HG02610 (cell line): ENCODE measurements at regions not wholly inside any gene's neighbourhood (a gene's known extent, or its start where the extent isn't known, plus 50 kb on each side); places are given as distances from the start of the nearest gene placed in this dataset.

Experiments used
- ATAC-seq: cut with Tn5 transposase; IDR thresholded peaks from one replicate; pipeline ENCODE4 v1.9.1; 2021; ENCODE audit warnings: mild to moderate bottlenecking, moderate library complexity; ENCODE audit not compliant: unreplicated experiment

DNA sequence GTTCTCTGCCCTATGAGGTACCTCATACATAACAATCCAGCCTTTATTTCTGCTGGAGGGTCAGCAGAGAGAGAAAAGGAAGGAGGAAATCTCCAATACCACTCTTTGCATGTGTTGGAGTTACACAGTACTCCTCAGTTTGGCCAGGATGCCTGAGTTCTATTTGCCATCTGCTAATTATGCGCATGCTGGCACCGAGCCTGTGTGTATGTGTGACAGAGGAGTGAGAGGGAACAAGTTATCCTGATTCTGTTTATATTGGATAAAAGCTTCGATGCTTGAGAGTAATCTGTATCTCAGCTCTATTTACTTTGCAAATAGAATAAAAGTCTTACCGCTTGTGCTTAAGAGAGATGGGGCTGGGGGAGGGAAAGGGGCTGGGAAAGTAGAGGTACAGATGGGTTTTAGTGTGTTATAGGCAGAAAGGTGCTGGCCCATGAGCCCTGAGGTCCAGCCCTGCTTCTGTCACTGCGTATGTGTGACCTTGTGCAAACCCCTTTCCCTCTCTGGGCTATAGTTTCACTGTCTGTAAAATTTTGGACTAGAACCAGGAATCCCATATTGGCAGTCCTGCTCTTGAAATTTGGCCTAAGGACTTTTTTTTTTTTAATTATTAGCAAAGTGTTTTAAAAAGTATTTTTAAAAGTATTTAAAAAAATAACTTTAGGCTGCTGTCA lies 54.5 kb upstream of the PLXNA2 start:
- no peak for ATAC-seq

DNA sequence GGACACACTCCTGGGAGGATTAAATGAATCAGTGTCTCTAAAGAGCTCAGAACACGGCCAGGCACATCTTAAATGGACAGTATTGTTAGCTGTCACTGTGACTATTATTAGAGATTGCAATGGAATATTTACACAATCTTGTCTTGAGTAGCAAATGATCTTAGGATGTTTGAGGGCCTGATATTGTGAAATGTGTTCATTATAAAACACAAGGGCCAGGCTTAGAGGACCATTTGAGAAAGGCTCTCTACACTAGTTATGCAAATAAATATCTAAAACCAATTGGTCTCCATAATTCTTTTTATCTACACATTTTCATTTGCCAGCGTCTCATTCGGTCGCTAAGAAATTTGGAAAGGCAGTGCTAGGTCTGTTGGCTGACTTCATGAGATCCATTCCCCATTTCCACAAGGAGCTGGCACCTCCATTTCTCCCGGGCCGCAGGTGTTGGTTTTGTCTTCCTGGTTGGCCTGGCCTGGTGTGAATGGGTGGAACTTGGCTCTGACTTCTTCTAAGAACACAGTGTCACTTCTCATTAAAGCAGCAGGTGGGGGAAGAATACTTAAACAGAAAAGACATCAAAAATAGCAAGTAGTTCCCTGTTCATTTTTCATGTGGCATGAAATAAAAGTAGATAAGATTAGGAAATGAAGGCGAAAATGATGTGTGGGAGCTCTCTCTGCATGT lies 56.0 kb upstream of the PLXNA2 start:
- no peak for ATAC-seq

DNA sequence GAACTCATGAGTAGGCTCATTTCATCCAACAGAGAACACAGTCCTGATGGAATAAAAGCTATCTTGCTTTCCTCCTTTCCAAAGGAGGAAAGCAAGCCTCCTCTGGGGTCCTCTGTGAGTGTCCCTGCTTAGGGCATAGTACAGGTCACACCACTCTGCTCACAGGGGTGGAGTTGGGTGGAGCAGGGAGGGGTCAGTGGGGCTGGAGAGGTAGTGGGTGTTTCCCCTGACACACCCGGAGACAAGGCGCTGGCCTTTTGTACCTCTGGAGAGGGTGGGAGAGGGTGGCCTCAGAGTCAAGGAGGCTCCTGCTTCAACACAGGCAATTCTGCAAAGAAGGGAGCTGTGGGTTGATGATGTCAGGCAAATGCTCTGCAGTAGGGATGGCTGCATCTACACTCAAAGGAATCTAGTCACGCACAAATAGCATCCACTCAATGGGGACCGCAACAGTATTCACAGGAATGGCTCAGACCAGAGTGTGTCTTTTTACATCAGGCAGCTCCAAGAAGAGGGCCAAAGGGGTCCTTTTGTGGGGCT lies 58.6 kb upstream of the PLXNA2 start:
- no peak for ATAC-seq

DNA sequence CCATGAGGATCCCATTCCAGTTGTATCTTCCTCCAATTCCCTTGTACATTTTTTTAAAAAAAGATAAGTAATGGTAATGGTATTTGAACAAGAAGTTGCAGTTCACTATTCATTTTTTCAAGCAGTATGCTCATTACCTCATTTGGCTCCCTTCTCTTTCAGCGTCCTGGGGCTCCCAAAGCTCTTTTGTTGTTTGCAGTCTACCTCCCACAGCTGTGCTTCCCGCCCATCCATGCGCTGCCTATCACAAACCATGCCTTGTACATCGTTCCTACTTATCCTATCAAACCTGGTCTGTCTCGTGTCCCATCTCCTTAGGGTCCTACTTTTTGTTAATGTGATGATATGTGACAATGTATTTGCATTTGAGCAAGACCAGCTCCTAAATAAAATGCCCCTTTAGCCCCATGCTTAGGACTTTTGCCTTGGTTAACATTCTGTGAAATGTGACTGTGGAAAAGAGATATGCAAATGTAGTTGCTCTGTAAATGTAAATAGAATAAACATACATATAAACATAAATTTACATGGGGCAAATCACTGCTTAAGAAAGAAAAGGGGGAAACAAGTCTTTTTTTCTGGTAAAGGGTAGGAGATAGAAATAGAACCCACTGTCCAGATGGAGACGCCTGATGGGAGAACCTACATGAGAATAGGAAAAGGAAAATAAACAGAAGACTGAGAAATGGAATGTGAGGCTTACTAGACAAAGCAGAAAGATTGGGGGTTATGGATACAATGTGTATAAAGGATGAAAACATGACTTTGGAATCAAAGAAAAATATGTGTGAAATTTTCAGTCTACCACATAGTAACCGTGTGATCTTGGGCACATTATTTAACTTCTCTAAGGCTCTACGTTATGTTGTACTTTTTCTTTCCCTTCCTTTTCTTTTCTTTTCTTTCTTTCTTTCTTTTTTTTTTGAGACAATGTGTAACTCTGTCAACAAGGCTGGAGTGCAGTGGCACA lies 59.8 kb upstream of the PLXNA2 start:
- ATAC-seq = no peak

DNA sequence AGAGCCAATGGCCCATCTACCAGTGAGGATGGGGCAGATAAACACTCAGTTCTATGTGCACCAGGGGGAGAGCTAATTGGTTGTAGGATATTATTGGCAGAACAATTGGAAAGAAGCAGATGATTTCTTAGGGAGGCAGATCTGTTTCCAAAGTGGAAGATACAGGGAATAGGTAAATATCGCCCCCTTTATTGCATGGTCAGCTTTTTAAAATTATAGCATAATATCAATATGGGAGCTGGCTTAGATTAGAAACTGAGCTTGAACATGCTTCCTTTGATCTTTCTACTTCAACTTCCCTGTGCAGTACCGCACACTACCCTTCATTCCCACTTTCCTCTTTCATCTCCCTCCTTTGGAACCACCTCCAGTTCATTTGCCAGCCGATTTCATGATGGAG lies 64.0 kb upstream of the PLXNA2 start:
- no peak for ATAC-seq

DNA sequence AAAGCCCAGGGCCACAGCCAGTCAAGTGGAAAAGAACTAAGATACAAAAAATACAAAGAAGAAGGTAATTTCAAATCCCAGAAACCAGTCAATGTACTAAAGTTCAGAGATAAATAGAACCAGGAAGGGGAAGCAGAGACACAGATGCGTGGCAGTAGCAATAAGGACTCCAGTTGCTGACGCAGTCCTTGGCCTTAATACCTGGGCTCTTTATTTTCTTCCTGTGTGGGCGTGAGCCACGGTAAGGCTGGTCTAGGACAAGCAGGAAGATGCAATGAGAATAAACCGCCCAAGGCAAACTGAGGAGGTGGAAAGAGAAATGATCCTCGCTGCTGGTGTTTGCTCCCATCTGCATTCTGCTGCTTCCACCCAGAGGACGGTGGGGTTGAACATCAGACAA lies 65.6 kb upstream of the PLXNA2 start:
- no peak for ATAC-seq

DNA sequence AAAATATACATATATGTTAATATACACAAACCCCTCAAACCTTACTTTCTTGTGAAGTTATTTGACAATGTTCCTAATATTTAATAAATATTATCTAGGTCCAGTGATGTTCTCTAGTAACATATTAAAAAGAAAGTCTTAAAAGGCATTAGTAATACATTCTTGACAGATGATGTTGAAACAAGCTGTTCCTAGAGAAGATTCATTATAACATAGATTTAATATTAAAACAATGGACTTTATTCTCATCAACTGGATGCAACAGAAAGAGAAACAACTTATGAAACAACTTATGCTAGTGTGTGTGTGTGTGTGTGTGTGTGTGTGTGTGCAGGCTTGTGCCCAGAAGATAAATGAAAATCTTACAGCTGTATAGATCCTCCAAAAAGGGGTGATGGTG lies 68.5 kb upstream of the PLXNA2 start:
- no peak for ATAC-seq

DNA sequence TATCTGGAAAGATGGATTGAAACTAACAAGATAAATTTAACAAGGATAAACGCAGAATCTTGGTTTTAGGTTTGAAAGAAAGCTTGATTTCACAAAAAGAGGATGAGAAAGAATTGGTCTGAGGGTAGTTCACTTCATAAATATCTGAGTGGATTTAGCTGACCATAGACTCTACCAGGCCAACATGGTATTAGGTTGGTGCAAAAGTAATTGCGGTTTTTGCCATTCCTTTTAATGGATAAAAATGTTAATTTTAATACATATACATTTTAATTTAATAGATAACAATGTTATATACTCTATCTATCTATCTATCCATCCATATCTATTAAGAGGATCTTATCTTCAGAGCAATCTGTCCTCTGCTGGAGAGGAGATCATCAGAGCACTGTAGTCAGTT lies 70.2 kb upstream of the PLXNA2 start:
- ATAC-seq = no peak

DNA sequence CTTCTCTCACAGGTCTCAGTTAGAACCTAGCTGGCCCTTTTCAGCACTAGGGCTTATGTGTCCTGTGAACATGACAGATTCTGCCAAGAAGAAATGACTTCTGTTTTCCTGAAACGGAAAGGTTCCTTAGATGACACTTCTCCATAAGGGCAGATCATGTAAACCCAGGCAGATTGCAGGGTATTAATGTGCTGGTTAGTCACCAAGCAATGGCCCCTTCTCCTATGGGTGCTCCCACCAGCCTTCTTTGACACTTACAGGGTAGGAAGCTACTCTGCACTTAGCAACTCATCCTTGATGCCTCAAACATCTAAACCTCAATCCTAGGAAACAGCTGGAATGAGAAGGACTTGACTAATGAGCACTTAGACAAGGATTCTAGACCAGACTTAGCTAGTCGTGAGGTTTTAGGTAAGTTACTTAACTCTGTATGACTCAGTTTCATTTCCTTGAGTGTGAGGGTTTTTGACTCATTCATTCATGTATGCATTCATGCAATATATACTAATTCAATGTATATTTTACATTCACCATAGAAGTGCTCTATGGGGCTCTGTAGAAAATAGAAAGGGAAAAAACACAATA lies 74.1 kb upstream of the PLXNA2 start:
- no peak for ATAC-seq

DNA sequence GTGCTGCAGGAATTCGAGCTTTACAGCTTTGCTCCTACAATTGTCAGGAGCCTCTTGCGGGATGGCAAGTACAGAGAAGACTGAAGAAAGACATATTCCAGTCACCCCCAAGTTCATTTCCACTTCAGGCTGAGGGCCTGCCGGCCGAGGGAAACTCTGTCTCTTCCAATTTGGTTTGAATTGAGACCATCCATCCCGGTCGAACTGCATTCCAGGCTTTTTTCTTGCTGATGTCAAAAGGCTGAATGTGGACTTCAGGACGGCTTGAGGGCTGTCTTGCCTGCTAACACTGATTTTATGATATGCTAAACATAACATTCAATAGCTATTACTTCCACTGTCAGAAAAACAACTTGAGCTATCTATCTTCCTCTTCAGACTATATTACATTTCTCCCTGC lies 79.8 kb upstream of the PLXNA2 start:
- no peak for ATAC-seq

DNA sequence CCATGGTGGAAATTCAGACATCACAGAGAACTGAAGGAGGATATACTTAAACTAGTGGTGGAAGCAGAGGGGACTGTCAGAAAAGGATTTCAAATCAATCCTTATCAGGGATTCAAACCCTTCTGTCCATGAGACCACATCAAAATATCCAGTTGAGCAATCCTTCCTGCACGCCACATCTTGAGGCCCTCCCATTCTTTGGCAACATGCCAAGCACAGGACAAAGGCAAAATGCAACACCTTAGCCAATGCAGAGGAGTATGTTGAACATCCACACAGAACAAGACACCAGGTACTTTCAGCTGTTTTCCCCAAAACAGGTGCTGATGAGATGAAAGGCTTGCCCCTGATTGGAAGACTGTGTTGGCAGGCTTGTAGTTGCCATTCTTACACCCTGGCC lies 81.8 kb upstream of the PLXNA2 start:
- ATAC-seq = no peak

DNA sequence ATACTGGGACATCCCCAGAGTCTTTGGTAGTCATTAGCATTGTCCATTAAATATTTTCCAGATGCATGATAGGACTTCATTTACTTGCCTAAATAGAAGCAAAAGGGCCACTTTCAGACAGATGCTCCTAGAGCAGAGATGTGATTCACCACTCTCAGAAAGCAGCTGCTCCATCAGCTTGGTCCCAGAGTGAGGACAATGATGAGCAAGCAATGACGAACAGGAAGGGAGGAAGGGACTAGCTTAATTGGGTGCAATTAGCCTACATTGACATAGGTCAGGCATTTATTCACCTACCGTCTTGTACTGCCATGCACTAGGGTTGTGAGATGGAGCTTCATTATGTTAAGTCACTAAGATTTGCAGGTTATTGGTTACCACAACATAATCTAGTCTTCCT lies 85.1 kb upstream of the PLXNA2 start:
- no peak for ATAC-seq

DNA sequence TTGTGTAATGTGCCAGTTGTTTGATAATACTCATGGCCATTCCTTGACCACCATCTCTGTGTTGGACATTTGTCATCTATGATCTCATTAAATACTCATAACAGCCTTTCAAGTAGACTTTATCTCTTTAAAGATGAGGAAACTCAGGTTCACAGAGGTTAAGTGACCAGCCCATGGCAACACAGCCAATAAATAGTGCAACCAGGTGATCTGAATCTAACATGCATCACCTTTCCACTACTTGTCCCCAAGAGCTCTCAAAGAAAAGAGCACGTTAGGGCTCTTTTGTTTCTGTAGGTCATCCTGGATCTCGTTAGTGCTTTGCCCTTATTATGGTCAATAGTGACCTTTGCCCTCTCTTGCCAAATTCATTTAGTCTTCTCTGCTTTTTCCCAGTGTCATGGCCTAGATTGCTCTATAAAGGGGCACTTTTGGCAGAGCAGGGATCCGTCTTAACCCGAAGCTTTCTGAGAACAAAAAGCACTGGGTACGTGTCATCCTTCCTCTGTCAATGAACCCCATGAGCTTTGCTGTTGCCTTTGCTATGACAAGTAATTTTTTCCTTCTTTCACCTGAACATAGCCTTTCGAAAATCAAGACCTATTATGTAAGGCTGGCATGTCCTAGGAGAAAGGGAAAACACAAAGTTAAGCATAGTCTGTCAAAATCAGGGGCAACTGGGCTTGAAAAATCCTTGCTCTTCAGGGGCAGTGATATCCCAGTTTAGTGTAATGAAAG lies 88.0 kb upstream of the PLXNA2 start:
- ATAC-seq = no peak

DNA sequence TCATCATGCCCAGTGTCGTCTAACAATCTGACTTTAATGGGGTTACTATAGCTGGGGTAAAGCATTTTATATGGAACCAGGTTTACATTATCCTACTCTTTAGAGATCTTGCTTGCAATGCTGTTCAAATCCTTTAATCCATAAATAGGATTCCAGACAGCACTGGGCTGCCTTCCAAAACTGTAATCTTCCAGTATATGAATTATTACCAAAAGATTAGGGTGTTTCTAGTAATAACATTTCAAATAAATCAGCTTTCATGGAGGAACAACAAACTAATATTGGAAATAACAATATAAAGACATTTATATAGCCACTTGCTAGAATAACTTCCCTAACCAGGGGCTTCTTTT lies 88.6 kb upstream of the PLXNA2 start:
- ATAC-seq = no peak

DNA sequence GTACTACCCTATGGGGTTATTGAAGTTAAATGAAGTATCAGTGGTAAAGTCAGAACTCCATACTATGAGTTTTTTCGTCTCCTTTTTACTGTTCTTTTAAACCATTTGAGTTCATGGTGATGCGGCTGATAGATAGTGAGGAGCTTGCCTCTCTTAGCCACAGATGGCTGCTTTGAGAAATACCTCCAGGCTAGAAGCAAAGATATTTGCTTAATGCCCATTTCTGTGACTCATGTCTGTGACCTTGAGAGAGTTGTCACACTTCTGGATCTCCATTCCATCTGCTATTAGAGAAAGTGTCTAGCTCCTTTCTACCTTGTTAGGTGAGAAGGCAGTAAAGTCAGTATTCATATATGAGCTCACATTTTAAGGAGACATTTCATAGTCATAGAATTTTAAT lies 89.5 kb upstream of the PLXNA2 start:
- ATAC-seq = no peak

DNA sequence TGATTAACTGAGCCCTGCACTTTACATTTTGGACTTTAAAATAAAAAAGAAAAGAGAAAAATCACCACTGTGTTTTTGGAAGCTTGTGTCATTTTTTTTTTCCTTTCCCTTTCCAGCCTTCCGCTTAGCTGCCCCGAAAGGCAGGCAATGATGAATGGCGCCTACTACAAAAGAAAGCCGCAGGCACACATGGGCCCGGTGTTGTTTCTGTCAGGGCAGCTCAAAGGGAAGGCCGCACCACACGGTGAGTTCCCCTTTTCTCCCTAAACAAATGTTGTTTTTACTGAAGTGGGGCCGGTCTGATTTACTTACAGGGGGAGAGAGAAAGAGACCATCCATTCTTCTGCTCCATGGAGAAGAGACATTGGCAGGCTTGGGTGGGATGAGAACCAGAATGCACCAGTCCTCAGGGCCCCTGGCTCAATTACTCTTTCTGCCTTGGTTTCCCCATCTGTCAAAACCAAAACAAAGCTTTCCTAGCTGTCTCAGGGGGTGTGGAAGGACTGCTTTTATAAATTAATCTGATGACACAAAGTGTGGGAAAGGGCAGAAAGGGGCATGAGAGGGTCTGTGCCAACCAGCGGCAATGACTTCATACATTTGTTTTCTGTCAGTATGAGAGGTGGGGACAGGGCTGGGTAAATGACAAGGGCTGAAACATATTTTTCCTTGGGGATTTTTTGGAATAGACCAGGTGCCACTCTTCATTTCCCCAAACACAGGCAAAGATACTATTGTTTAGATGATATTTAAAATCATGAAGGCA lies 91.4 kb upstream of the PLXNA2 start:
- no peak for ATAC-seq

DNA sequence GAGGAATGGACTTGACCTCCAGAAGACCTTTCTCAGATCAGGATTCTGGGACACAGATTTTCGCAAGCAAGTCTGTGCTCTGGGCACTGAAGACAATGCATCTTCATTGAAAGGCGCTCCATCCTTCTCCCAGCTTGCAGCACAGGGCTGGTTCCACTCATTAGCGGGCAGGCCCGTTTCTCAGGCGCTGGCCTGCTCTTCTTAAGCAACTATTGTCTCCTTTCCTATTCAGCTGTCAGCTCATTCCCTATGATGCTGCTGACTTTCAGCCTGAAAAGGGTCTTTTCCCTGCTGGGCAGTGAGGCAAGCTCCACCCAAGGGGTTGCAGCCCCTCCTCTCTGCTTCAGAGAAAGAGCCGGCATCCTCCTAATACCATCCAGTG lies 91.9 kb upstream of the PLXNA2 start:
- ATAC-seq = no peak

DNA sequence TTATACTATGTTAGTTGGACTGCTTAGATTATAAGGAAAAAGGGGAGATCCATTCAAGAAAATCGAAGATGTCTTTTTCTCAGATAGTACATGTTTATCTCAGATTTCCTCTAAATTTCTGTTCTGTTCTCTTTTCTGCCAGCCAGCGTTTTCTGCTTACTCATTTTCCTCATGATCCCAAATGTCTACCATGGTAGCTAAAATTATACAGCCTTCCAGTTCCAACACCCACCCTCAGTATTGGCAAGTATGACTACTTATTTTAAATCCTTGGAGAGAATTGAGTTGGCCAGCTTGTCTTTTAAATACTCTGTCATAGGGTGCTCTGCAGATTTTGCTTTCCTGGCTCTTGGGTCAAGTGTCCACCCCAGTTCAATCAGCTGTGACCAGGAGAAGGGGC lies 95.7 kb upstream of the PLXNA2 start:
- ATAC-seq = no peak

DNA sequence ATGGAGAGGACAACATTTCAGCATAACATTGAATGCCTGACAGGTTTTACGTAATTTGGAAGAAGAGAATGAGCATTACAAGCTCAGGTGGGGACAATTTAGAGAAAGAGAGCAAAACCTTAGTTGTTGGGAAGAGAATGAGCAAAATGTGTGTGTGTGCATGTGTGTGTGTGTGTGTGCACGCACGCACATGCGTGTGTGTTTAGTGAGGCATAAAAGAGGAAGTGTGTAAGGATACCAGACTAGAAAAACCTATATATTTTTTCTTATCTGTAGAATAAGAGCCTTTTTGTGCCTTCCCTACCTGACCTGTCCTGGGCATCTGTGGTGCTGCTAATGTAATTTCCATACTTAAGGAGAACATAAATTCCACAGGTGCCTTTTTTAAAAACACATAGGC lies 99.0 kb upstream of the PLXNA2 start:
- no peak for ATAC-seq
